Neural cell (in vitro differentiated cells): ENCODE measurements at regions not wholly inside any gene's neighbourhood (a gene's known extent, or its start where the extent isn't known, plus 50 kb on each side); places are given as distances from the start of the nearest gene placed in this dataset.

Source experiments
- CTCF ChIP-seq: fragments of 450-650 bp; IDR thresholded peaks from 2 replicates; pipeline ENCODE4 v1.5.1; 2014; ENCODE audit warnings: antibody characterized with exemption, mild to moderate bottlenecking, moderate library complexity; ENCODE audit not compliant: poor library complexity, severe bottlenecking
- EP300 ChIP-seq: fragments of 450-650 bp; conservative IDR thresholded peaks from 2 replicates; pipeline ENCODE4 v1.6.1; 2014; ENCODE audit warnings: antibody characterized with exemption, mild to moderate bottlenecking, moderate library complexity; ENCODE audit not compliant: poor library complexity, severe bottlenecking
- EZH2 ChIP-seq: fragments of 200-600, 300-800 bp; shearing (Covaris generic), sonication (generic); IDR thresholded peaks from 2 replicates; pipeline ENCODE4 v1.6.1; 2014; ENCODE audit warnings: antibody characterized with exemption, low read length, borderline replicate concordance, mild to moderate bottlenecking; ENCODE audit not compliant: insufficient read depth, poor library complexity, severe bottlenecking
- POLR2AphosphoS5 ChIP-seq: IDR thresholded peaks from 2 replicates; pipeline ENCODE4 v1.6.1; 2012
- RAD21 ChIP-seq: fragments of 450-650 bp; conservative IDR thresholded peaks from 2 replicates; pipeline ENCODE4 v1.6.1; 2014; ENCODE audit warnings: antibody characterized with exemption, mild to moderate bottlenecking, moderate library complexity
- REST ChIP-seq: IDR thresholded peaks from 2 replicates; pipeline ENCODE4 v1.6.1; 2012; ENCODE audit warnings: borderline replicate concordance

- no peak for TF ChIP-seq CTCF
- no peak for TF ChIP-seq EZH2
- no peak for TF ChIP-seq RAD21
- no peak for TF ChIP-seq REST
- no peak for TF ChIP-seq EP300
- TF ChIP-seq POLR2AphosphoS5, result peak; percentile 48
These were observed 260.0 kb downstream of the EBLN2 start for GRCh38 chr3:73321286-73321999.
